Endodermal cell (in vitro differentiated cells): ENCODE measurements at regions not wholly inside any gene's neighbourhood (a gene's known extent, or its start where the extent isn't known, plus 50 kb on each side); places are given as distances from the start of the nearest gene placed in this dataset.

Experiments used
- DNase-seq: peaks from one replicate; pipeline ENCODE4 v3.0.0-alpha.2; 2017
- H3K27ac ChIP-seq: 2 replicates; pipeline ENCODE4 v1.5.1; 2013; ENCODE audit warnings: mild to moderate bottlenecking, low read depth, low read length, moderate library complexity
- H3K27me3 ChIP-seq: 2 replicates; pipeline ENCODE4 v1.6.1; 2013; ENCODE audit warnings: mild to moderate bottlenecking, low read length, moderate library complexity; ENCODE audit not compliant: insufficient read depth, control insufficient read depth, poor library complexity, severe bottlenecking
- H3K36me3 ChIP-seq: 2 replicates; pipeline ENCODE4 v1.7.0; 2013; ENCODE audit warnings: mild to moderate bottlenecking, low read length, moderate library complexity; ENCODE audit not compliant: control insufficient read depth, insufficient read depth
- H3K4me1 ChIP-seq: one replicate; pipeline ENCODE4 v1.7.0; 2013; ENCODE audit warnings: low read length; ENCODE audit not compliant: control insufficient read depth, insufficient read depth
- H3K4me3 ChIP-seq: 2 replicates; pipeline ENCODE4 v1.5.1; 2013; ENCODE audit warnings: mild to moderate bottlenecking, low read length, moderate library complexity
- H3K9ac ChIP-seq: 2 replicates; pipeline ENCODE4 v1.6.1; 2013; ENCODE audit warnings: mild to moderate bottlenecking, low read length, moderate library complexity; ENCODE audit not compliant: poor library complexity, severe bottlenecking; ENCODE audit errors: extremely low read depth
- H3K9me3 ChIP-seq: 2 replicates; pipeline ENCODE4 v1.6.1; 2013; ENCODE audit warnings: mild to moderate bottlenecking, low read length, moderate library complexity; ENCODE audit not compliant: control insufficient read depth
- H3K27ac Mint-ChIP-seq: 2 replicates; pipeline ENCODE4 v1.8.0; 2020; ENCODE audit warnings: mixed read lengths
- H3K27me3 Mint-ChIP-seq: 2 replicates; pipeline ENCODE4 v1.8.0; 2021; ENCODE audit warnings: mild to moderate bottlenecking, mixed read lengths; ENCODE audit not compliant: insufficient read depth
- H3K36me3 Mint-ChIP-seq: 2 replicates; pipeline ENCODE4 v1.8.0; 2020; ENCODE audit warnings: low read depth, mixed read lengths
- H3K4me1 Mint-ChIP-seq: 2 replicates; pipeline ENCODE4 v1.8.0; 2020; ENCODE audit warnings: mixed read lengths
- H3K4me3 Mint-ChIP-seq: 2 replicates; pipeline ENCODE4 v1.8.0; 2020; ENCODE audit warnings: mild to moderate bottlenecking, moderate library complexity, mixed read lengths
- H3K9me3 Mint-ChIP-seq: 2 replicates; pipeline ENCODE4 v1.8.0; 2020; ENCODE audit warnings: mild to moderate bottlenecking, mixed read lengths
- CTCF ChIP-seq: fragments of 200-600 bp; sonication (generic); conservative IDR thresholded peaks from 2 replicates; pipeline ENCODE4 v1.5.0; 2021; ENCODE audit warnings: antibody characterized with exemption, mild to moderate bottlenecking
- WGBS, 2 experiments: methylation state at CpG; one replicate each; pipeline versions ENCODE4 v1.1.5 to v1.1.7; 2013; ENCODE audit warnings: missing lambda C conversion rate in 2 of 2, mixed read lengths in 1 of 2; ENCODE audit not compliant: insufficient coverage in 1 of 2, insufficient read length in 1 of 2; 5-methylcytosine and 5-hydroxymethylcytosine counted together

DNA sequence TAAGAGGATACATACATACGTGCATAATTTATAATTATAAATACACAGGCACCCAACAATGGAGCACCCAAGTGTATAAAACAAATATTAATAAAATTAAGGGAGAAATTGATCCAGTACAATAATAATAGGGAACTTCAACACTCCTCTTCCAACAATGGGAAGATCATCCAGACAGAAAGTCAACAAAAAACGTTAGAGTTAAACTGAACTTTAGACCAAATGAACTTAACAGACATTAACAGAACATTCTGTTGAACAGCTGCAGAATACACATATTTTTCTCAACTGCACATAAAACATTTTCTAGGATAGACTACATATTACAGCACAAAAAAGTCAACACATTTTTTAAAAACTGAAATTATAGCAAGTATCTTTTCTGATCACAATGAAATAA is 339.7 kb downstream of the CGGBP1 start:
- WGBS, 2 experiments: 88 to 91% methylated on average over 1 of the region's 2 CpGs
- no peaks in the 10 kb centered on the region for H3K4me1 Mint-ChIP-seq
- peaks cover 11% of the 10 kb centered on the region for H3K9me3 Mint-ChIP-seq
- no peaks in the 10 kb centered on the region for H3K27me3 Mint-ChIP-seq
- no peak overlapping the region for H3K4me3 ChIP-seq
- no peak overlapping the region for H3K4me3 Mint-ChIP-seq
- no peaks in the 10 kb centered on the region for H3K27me3 ChIP-seq
- H3K9ac ChIP-seq: no peak overlapping the region
- no peaks in the 10 kb centered on the region for H3K9me3 ChIP-seq
- H3K4me1 ChIP-seq: no peaks in the 10 kb centered on the region
- no peak for DNase-seq
- no peak overlapping the region for H3K27ac ChIP-seq
- no peaks in the 10 kb centered on the region for H3K36me3 Mint-ChIP-seq
- TF ChIP-seq CTCF: no peak
- no peak overlapping the region for H3K27ac Mint-ChIP-seq
- H3K36me3 ChIP-seq: no peaks in the 10 kb centered on the region

DNA sequence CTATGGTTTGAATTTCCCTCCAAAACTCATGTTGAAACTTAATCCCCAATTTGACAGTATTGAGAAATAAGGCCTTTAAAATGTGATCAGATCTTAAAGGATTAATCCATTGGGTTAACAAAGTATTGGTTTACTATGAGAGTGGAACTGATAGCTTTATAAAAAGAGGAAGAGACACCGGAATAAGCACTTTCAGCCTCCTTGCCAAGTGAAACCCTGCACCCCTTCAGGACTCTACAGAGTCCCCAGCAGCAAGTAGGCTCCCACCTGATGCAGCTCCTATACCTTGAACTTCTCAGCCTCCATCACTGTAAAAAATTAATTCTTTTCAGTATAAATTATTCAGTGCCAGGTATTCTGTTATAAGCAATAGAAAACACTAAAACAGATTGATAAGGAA is 348.3 kb downstream of the CGGBP1 start:
- no peak overlapping the region for H3K27ac Mint-ChIP-seq
- WGBS, 2 experiments: 94% methylated on average over 1 of the region's 1 CpG; no CpG with 5 or more reads in 1 of the 2 experiments
- TF ChIP-seq CTCF: no peak

GRCh38 chr3:87710028-87710427 is 348.8 kb downstream of the CGGBP1 start:
- Histone ChIP-seq H3K36me3 (no peaks in the 10 kb centered on the region), H3K9me3 (no peaks in the 10 kb centered on the region), H3K27ac (no peak overlapping the region), H3K27me3 (no peaks in the 10 kb centered on the region), H3K9ac (no peak overlapping the region), H3K4me1 (no peaks in the 10 kb centered on the region), H3K4me3 (no peak overlapping the region)
- H3K4me1 Mint-ChIP-seq: no peaks in the 10 kb centered on the region
- H3K27ac Mint-ChIP-seq: no peak overlapping the region
- peaks cover 12% of the 10 kb centered on the region for H3K9me3 Mint-ChIP-seq
- no peak for DNase-seq
- no peak overlapping the region for H3K4me3 Mint-ChIP-seq
- TF ChIP-seq CTCF: no peak
- H3K36me3 Mint-ChIP-seq: no peaks in the 10 kb centered on the region
- H3K27me3 Mint-ChIP-seq: no peaks in the 10 kb centered on the region

More for the DNA sequence above, 348.3 kb downstream of the CGGBP1 start:
- Histone ChIP-seq H3K4me1 (no peaks in the 10 kb centered on the region), H3K4me3 (no peak overlapping the region), H3K9ac (no peak overlapping the region), H3K27ac (no peak overlapping the region), H3K9me3 (no peaks in the 10 kb centered on the region), H3K27me3 (no peaks in the 10 kb centered on the region), H3K36me3 (no peaks in the 10 kb centered on the region)
- H3K9me3 Mint-ChIP-seq: peaks cover 12% of the 10 kb centered on the region
- no peaks in the 10 kb centered on the region for H3K4me1 Mint-ChIP-seq
- H3K27me3 Mint-ChIP-seq: no peaks in the 10 kb centered on the region
- H3K4me3 Mint-ChIP-seq: no peak overlapping the region
- DNase-seq: no peak
- H3K36me3 Mint-ChIP-seq: no peaks in the 10 kb centered on the region
